Activated naive CD8-positive, alpha-beta T cell treated with anti-CD3 and anti-CD28 coated beads, Interleukin-2, amount 10 ng/mL, durations not matched to agents 7 days and 5 days (primary cell): ENCODE measurements at regions not wholly inside any gene's neighbourhood (a gene's known extent, or its start where the extent isn't known, plus 50 kb on each side); places are given as distances from the start of the nearest gene placed in this dataset.

Source experiments
- ATAC-seq: fragments of 150-1000 bp; cut with Tn5 transposase; one replicate; pipeline ENCODE4 v1.10.0; 2021; ENCODE audit warnings: low read depth, moderate library complexity
- POLR2A ChIA-PET: fragments of 350-600 bp; sonication (Branson Sonifier 250); formaldehyde crosslinking; loops from one replicate; lab custom pipeline; 2021; ENCODE audit warnings: antibody characterized with exemption; lab: Charles Lee
- DNase-seq: peaks from one replicate; pipeline ENCODE4 v3.0.0; 2021
- H3K27ac Mint-ChIP-seq: one replicate; pipeline ENCODE4 v1.8.0; 2022; ENCODE audit warnings: mild to moderate bottlenecking, mixed read lengths
- H3K27me3 Mint-ChIP-seq: one replicate; pipeline ENCODE4 v1.8.0; 2022; ENCODE audit warnings: mild to moderate bottlenecking, moderate library complexity, mixed read lengths
- H3K36me3 Mint-ChIP-seq: one replicate; pipeline ENCODE4 v1.8.0; 2021; ENCODE audit warnings: mild to moderate bottlenecking, mixed read lengths
- H3K4me1 Mint-ChIP-seq: one replicate; pipeline ENCODE4 v1.8.0; 2021; ENCODE audit warnings: mixed read lengths
- H3K4me3 Mint-ChIP-seq: one replicate; pipeline ENCODE4 v1.8.0; 2022; ENCODE audit warnings: mild to moderate bottlenecking, moderate library complexity, mixed read lengths
- H3K9me3 Mint-ChIP-seq: one replicate; pipeline ENCODE4 v1.8.0; 2021; ENCODE audit warnings: mixed read lengths

DNA sequence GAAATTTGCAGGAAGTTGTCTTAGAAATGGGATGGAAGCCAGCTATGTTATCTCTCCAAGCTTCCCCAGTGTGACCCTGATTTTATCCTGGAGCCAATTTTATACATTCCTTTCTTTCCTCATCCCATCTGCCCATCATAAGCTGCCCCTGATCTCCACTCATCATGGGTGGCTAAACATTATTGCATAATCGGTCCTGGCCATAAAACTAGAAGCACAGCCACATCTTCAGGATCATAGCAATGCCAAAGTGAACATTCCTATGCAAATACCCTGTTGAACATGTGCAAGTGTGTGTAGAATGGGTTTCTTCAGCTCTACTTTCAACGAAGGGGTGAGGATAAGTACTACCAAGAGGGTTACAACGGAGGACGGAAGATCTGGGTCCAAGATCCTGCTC, 50.6 kb upstream of the COG2 start:
- H3K27me3 Mint-ChIP-seq: peaks cover 17% of the 10 kb centered on the region
- H3K4me1 Mint-ChIP-seq: no peaks in the 10 kb centered on the region
- ATAC-seq: no peak
- no peak for DNase-seq
- no peaks in the 10 kb centered on the region for H3K9me3 Mint-ChIP-seq
- H3K4me3 Mint-ChIP-seq: no peak overlapping the region
- POLR2A ChIA-PET: no interaction called here
- no peak overlapping the region for H3K27ac Mint-ChIP-seq
- H3K36me3 Mint-ChIP-seq: no peaks in the 10 kb centered on the region

- no peak overlapping the region for H3K4me3 Mint-ChIP-seq
- H3K4me1 Mint-ChIP-seq: no peaks in the 10 kb centered on the region
- POLR2A ChIA-PET: no interaction called here
Observed at GRCh38 chr1:230589951-230590350, 52.3 kb upstream of the COG2 start.

DNA sequence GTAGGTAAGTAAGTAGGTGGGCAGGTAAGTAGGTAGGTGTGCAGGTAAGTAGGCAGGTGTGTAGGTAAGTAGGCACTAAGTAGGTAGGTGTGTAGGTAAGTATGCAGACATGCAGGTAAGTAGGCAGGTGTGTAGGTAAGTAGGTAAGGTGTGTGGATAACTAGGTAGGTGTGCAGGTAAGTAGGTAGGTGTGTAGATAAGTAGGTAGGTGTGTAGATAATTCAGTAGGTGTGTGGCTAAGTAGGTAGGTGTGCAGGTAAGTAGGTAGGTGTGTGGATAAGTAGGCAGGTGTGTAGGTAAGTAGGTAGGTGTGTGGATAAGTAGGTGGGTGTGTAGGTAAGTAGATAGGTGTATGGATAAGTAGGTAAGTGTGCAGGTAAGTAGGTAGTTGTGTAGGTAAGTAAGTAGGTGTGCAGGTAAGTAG, 53.9 kb upstream of the COG2 start:
- no peak for DNase-seq
- Mint-ChIP-seq H3K9me3 (no peaks in the 10 kb centered on the region), H3K27me3 (peaks cover 13% of the 10 kb centered on the region), H3K36me3 (no peaks in the 10 kb centered on the region), H3K27ac (no peak overlapping the region), H3K4me1 (no peaks in the 10 kb centered on the region), H3K4me3 (no peak overlapping the region)
- no peak for ATAC-seq
- POLR2A ChIA-PET: no interaction called here

More at GRCh38 chr1:230589951-230590350, 52.3 kb upstream of the COG2 start:
- H3K36me3 Mint-ChIP-seq: no peaks in the 10 kb centered on the region
- H3K27me3 Mint-ChIP-seq: peaks cover 17% of the 10 kb centered on the region
- DNase-seq (no peak), ATAC-seq (no peak)
- no peaks in the 10 kb centered on the region for H3K9me3 Mint-ChIP-seq
- no peak overlapping the region for H3K27ac Mint-ChIP-seq

DNA sequence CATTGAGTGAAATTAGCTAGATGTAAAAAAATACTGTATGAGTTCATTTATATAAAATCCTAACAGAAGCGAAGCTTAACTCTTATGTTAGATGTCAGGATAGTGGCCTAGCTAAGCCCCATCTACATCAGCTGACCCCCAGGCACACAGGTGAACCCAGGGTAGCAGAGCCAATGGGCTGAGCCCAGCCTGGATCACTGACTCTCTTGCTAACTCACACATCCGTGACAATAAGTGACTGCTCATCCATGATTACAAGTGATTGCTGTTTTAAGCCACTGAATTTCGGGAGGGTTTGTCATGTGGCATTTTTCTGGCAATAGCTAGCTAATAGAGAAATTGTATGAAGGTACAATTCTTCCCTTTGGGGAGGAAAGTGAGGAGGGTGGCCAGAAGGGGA, 55.2 kb upstream of the COG2 start:
- Mint-ChIP-seq H3K36me3 (no peaks in the 10 kb centered on the region), H3K27ac (no peak overlapping the region), H3K9me3 (no peaks in the 10 kb centered on the region), H3K27me3 (peaks cover 9% of the 10 kb centered on the region), H3K4me3 (no peak overlapping the region), H3K4me1 (no peaks in the 10 kb centered on the region)
- POLR2A ChIA-PET: no interaction called here
- ATAC-seq: no peak
- no peak for DNase-seq

DNA sequence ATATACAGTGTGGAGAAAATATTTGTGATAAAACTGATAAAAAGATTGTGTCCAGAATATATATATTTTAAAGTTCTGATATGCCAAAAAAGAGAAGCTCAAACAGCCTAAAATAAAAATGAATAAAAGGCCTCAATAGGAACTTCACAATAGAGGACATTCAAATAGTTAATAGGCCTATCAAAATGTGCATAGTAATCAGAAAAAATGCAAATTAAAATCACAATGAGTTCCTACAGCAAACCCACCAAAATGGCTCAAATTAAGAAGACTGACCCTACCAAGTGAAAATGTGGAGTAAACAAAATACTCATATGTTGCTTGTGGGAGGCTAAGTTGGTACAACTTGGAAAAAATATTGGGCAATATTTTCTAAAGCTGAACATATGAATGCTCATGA, 57.6 kb upstream of the COG2 start:
- H3K4me3 Mint-ChIP-seq: no peak overlapping the region
- ATAC-seq (no peak), DNase-seq (no peak)
- H3K36me3 Mint-ChIP-seq: no peaks in the 10 kb centered on the region
- peaks cover 10% of the 10 kb centered on the region for H3K27me3 Mint-ChIP-seq
- POLR2A ChIA-PET: no interaction called here
- H3K9me3 Mint-ChIP-seq: no peaks in the 10 kb centered on the region
- no peaks in the 10 kb centered on the region for H3K4me1 Mint-ChIP-seq
- no peak overlapping the region for H3K27ac Mint-ChIP-seq

- POLR2A ChIA-PET: no interaction called here
- ATAC-seq: no peak
- H3K4me1 Mint-ChIP-seq: no peaks in the 10 kb centered on the region
Observed at GRCh38 chr1:230581446-230582079, 60.7 kb upstream of the COG2 start.

GRCh38 chr1:230578616-230579015, 63.7 kb upstream of the COG2 start:
- POLR2A ChIA-PET: no interaction called here
- Mint-ChIP-seq H3K9me3 (no peaks in the 10 kb centered on the region), H3K36me3 (no peaks in the 10 kb centered on the region), H3K27me3 (peaks cover 13% of the 10 kb centered on the region), H3K4me3 (no peak overlapping the region), H3K27ac (no peak overlapping the region), H3K4me1 (no peaks in the 10 kb centered on the region)
- ATAC-seq: no peak
- DNase-seq: no peak

More at GRCh38 chr1:230581446-230582079, 60.7 kb upstream of the COG2 start:
- Mint-ChIP-seq H3K36me3 (no peaks in the 10 kb centered on the region), H3K27ac (no peak overlapping the region), H3K27me3 (peaks cover 7% of the 10 kb centered on the region), H3K9me3 (no peaks in the 10 kb centered on the region), H3K4me3 (no peak overlapping the region)
- no peak for DNase-seq

DNA sequence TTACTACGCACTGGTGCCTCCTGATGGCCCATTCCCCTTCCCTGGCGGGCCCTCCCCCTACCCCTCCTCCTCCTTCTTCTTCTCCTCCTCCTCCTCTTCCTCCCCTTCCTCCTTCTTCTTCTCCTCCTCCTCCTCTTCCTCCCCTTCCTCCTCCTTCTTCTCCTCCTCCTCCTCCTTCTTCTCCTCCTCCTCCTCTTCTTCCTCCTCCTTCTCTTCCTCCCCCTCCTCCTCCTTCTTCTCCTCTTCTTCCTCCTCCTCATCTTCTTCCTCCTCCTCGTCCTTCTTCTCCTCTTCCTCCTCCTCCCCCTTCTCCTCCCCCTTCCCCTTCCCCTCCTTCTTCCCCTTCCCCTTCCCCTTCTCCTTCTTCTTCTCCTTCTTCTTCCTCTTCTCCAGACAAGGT, 64.7 kb upstream of the COG2 start:
- H3K4me3 Mint-ChIP-seq: no peak overlapping the region
- DNase-seq: no peak
- H3K4me1 Mint-ChIP-seq: no peaks in the 10 kb centered on the region
- no peak overlapping the region for H3K27ac Mint-ChIP-seq
- peaks cover 13% of the 10 kb centered on the region for H3K27me3 Mint-ChIP-seq
- no peaks in the 10 kb centered on the region for H3K36me3 Mint-ChIP-seq
- POLR2A ChIA-PET: no interaction called here
- no peaks in the 10 kb centered on the region for H3K9me3 Mint-ChIP-seq
- ATAC-seq: no peak

GRCh38 chr1:230575886-230576500, 66.3 kb upstream of the COG2 start:
- Mint-ChIP-seq H3K9me3 (no peaks in the 10 kb centered on the region), H3K27me3 (peaks cover 12% of the 10 kb centered on the region), H3K4me3 (no peak overlapping the region), H3K27ac (no peak overlapping the region), H3K36me3 (no peaks in the 10 kb centered on the region), H3K4me1 (no peaks in the 10 kb centered on the region)
- ATAC-seq (no peak), DNase-seq (no peak)
- POLR2A ChIA-PET: no interaction called here

DNA sequence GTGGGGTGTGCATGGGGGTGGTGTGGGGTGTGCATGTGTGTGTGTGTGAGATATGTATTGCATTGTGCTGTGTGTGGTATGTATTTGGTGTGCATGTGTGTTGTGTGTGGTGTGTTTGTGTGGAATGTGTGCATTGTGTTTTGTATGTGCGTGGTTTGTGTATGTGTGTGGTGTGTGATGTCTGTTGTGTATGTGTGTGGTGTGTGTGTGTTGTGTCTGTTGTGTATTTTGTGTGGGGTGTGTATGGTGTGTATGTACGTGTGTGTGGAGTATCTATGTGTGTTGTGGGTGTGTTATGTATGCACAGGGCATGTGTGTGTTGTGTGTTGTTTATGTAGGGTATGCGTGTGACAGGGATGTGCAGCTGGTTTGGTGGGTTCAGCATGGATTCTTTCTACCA, 67.8 kb upstream of the COG2 start:
- Mint-ChIP-seq H3K36me3 (no peaks in the 10 kb centered on the region), H3K4me1 (no peaks in the 10 kb centered on the region), H3K4me3 (no peak overlapping the region), H3K9me3 (no peaks in the 10 kb centered on the region), H3K27me3 (peaks cover 15% of the 10 kb centered on the region), H3K27ac (peak overlapping the region; percentile 1)
- DNase-seq (no peak), ATAC-seq (no peak)
- POLR2A ChIA-PET: no interaction called here

DNA sequence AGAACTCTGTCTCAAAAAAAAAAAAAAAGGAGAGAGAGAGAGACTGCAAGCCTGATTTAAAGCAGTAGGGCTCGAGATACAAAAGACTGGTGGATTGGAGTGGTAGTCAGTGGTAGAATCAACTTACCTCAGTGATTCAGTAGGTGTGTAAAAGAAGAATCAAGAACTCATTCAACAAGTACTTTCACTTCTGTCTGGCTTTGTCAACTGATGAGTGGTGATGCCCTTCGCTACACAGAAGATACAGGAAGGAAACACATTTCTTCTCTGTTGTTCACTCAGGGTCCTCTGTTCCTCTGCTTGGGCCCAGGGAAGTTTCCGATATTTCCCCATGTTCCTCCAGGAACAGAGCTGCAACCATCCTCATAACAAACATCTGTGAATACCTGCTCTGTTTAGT, 68.6 kb upstream of the COG2 start:
- H3K27me3 Mint-ChIP-seq: peaks cover 15% of the 10 kb centered on the region
- no peak overlapping the region for H3K27ac Mint-ChIP-seq
- H3K9me3 Mint-ChIP-seq: no peaks in the 10 kb centered on the region
- H3K4me3 Mint-ChIP-seq: no peak overlapping the region
- POLR2A ChIA-PET: no interaction called here
- ATAC-seq (no peak), DNase-seq (no peak)
- H3K4me1 Mint-ChIP-seq: no peaks in the 10 kb centered on the region
- no peaks in the 10 kb centered on the region for H3K36me3 Mint-ChIP-seq

DNA sequence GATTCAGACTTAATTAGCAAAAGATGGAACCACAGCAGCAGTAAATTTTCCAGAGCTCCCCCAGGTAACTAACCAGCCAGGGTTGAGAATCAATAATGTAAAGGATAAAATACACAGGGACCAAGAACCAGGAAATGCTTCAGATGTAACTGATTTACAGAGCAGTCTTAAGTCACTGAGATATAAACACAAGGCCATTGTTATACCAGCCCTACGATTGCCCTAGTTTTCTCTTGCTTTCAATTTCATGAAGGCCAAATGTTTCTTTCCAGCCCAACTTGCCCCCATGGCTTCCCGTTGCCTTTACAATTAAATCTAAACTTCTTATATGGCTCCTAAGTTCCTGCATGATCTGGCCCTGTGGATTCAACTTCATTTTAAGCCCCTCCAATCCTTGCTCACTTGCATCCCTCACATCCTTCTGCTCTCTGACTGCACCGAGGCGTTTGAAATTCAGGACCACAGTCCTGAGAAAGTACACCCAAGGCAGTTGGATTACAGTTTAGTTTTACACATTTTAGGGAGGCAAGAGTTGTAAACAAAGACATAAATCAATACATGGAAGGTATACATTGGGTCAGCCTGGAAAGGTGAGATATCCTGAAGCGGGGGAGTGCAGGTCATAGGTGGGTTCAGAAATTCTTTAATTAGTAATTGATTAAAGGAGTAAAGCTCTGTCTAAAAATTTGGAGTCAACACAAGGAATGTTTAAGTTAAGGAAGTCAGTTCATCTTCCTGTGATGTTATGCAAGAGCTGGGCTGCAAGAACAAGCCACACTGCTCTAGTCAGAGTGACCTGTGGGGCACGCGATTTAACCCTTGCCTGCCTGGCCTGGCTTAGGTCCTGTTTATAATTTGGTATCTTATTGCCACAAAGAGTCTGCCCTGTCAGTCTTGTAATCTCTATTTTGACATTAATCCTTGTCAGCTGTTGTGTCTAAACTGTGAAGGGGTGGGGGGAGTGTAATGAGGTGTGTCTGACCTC, 69.9 kb upstream of the COG2 start:
- no peak overlapping the region for H3K4me3 Mint-ChIP-seq
- peaks cover 19% of the 10 kb centered on the region for H3K27me3 Mint-ChIP-seq
- H3K4me1 Mint-ChIP-seq: no peaks in the 10 kb centered on the region
- no peaks in the 10 kb centered on the region for H3K9me3 Mint-ChIP-seq
- no peak for DNase-seq
- ATAC-seq: no peak
- no peak overlapping the region for H3K27ac Mint-ChIP-seq
- POLR2A ChIA-PET: no interaction called here
- no peaks in the 10 kb centered on the region for H3K36me3 Mint-ChIP-seq

GRCh38 chr1:230570724-230571360, 71.4 kb upstream of the COG2 start:
- POLR2A ChIA-PET: no interaction called here
- no peak for ATAC-seq
- H3K4me1 Mint-ChIP-seq: no peaks in the 10 kb centered on the region

More at GRCh38 chr1:230570724-230571360, 71.4 kb upstream of the COG2 start:
- no peak for DNase-seq
- Mint-ChIP-seq H3K27ac (no peak overlapping the region), H3K36me3 (no peaks in the 10 kb centered on the region), H3K9me3 (no peaks in the 10 kb centered on the region), H3K27me3 (peaks cover 18% of the 10 kb centered on the region), H3K4me3 (no peak overlapping the region)
